ENCODE measurements at regions not wholly inside any gene's neighbourhood (a gene's known extent, or its start where the extent isn't known, plus 50 kb on each side); places are given as distances from the start of the nearest gene placed in this dataset.
"Not testable (repeated sequence)": the region's sequence is repeated elsewhere in the genome, so short reads cannot be mapped to it uniquely, and the experiment has no call there.

- no peak for DNase-seq
Measured at GRCh38 chrX:44674906-44675305, 132.2 kb upstream of the FUNDC1 start.

DNA sequence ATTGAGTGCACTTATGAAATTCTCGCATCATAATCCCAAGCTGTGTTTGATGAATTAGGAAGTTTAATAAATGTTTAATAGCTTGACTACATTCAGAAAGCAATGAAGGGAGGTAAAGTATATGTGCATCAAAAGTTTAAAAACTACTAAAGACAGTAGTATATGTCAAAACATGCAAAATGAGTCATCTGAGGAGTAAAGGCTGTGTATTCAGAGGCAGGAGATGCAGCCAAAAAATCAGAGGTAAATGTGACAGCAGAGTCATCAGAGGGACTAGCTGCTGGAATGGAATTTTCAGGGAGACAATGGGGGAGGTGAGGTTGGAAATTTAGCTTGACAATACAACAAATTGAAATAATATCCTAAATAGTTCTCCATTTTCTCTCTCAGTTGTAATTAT is 127.0 kb upstream of the FUNDC1 start:
- no peak for DNase-seq

DNA sequence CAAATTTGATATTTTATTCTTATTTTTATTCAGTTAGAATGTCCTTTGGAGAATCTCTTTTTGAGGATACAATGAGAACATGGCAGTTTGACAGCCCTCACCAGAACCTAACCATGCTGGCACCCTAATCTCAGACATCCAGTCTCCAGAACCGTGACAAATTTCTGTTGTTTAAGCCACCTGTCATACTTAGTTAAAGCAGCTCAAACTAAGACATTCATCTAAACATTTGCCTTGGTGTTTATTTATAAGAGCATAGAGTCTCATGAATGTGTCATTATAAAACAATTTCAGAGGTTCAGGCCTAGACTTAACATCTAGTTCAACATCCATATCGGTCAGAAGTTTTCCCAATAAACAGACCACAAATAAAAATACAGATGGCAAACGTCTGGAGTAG is 125.1 kb upstream of the FUNDC1 start:
- DNase-seq = no peak

GRCh38 chrX:44657718-44658246 is 115.1 kb upstream of the FUNDC1 start:
- DNase-seq = not testable (repeated sequence)

DNA sequence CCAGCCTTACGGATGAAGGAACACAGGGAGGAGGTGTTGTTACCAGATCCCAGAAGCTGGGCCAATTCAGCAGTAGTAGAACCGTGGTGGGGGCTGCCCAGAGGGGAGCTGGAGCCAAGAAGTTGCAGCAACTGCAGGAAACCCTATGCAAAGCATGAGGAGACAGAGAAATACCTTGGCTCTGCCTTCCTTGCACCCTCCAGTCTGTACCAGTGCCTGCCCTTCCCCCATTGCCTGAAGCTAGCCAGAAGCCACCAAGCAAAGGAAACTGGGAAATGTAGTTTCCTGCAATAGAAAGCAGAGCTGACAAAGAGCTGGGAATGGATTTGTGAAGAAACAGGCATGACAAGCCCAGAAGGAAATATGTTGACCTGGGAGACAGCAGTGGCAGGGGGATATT is 108.7 kb upstream of the FUNDC1 start:
- no peak for DNase-seq

DNA sequence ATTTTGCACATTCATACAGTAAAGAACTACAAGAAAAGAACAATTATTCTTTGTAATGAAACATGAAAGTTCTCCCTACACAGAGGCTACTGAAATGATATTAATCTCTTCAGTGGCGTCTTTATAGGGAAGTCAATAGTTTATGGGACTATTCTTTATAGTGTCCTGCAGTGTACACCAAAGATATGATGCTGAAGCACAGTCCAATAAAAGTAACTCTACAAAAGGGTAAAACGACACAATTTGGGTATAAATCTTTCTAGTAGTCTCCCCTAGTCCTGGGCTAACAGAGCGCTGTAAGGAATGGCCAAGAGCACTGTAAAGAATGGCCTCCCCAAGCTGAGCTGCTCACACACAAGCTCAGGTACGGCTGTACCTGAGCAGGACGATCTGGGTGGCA is 101.1 kb upstream of the FUNDC1 start:
- DNase-seq = no peak

DNA sequence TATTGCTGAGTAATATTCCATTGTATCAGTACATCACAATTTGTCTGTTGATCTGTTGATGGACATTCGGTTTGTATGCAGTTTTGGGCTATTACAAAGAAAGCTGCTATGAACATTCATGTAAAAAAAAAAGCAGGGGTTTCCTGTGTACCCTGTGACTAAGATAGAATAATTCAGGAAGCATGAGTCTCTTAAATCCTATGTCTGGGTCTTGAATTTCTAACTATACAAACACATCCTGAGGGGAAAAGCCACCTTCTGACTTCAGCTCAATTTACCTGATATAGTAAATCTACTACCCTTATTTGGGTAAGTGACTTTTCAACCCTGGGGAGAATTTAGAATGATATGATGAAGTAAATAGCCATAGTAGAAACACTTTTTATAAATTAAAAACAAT is 94.6 kb upstream of the FUNDC1 start:
- DNase-seq = no peak

GRCh38 chrX:44621078-44621477 is 78.4 kb upstream of the FUNDC1 start:
- DNase-seq = no peak

DNA sequence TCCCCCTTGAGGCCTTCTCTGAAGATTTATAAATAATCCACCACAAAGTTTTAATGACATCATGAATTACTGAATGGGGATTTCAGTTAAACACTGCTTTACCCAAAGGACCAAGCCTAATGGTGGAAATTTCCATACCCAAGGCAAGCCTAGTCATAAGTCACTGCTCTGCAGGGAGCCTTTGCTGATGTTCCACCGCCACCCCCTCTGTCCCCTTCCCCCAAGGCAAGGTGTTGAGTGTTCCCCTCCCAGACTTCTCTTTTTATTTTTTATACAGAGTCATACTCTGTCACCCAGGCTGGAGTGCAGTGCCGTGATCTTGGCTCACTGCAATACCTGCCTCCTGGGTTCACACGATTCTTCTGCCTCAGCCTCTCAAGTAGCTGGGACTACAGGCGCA is 76.4 kb upstream of the FUNDC1 start:
- no peak for DNase-seq

- no peak for DNase-seq
Measured at GRCh38 chrX:44596277-44596676, 53.6 kb upstream of the FUNDC1 start.

Data from GDM1 (cell line).